Loucy (cell line): ENCODE measurements at regions not wholly inside any gene's neighbourhood (a gene's known extent, or its start where the extent isn't known, plus 50 kb on each side); places are given as distances from the start of the nearest gene placed in this dataset.

ENCODE experiments used
- H2AFZ ChIP-seq: fragments of 200-600 bp; sonication (generic); 2 replicates; pipeline ENCODE4 v1.6.0; 2016; ENCODE audit warnings: antibody characterized with exemption, mild to moderate bottlenecking, low read length, moderate library complexity
- H3F3A ChIP-seq: fragments of 200-600 bp; 2 replicates; pipeline ENCODE4 v1.6.0; 2016; ENCODE audit warnings: antibody characterized with exemption, low read depth, mild to moderate bottlenecking
- H3K27me3 ChIP-seq: fragments of 200-600 bp; sonication (generic); 2 replicates; pipeline ENCODE4 v1.6.1; 2014; ENCODE audit warnings: low read length, mild to moderate bottlenecking; ENCODE audit not compliant: insufficient read depth, poor library complexity, severe bottlenecking
- H3K36me3 ChIP-seq: fragments of 200-600 bp; sonication (generic); 2 replicates; pipeline ENCODE4 v1.6.1; 2016; ENCODE audit warnings: low read length; ENCODE audit not compliant: insufficient read depth
- H3K4me1 ChIP-seq: fragments of 200-600 bp; sonication (generic); 2 replicates; pipeline ENCODE4 v1.5.1; 2014; ENCODE audit warnings: low read length, mild to moderate bottlenecking; ENCODE audit not compliant: insufficient read depth, poor library complexity, severe bottlenecking
- H3K4me2 ChIP-seq: fragments of 200-600 bp; sonication (generic); 2 replicates; pipeline ENCODE4 v1.6.0; 2014; ENCODE audit warnings: antibody characterized with exemption, low read length, low read depth, mild to moderate bottlenecking; ENCODE audit not compliant: poor library complexity, severe bottlenecking
- H3K4me3 ChIP-seq: fragments of 200-600 bp; sonication (generic); 2 replicates; pipeline ENCODE4 v1.5.1; 2014; ENCODE audit warnings: low read length, mild to moderate bottlenecking, mixed read lengths; ENCODE audit not compliant: poor library complexity, severe bottlenecking
- H3K79me2 ChIP-seq: fragments of 200-600 bp; sonication (generic); 2 replicates; pipeline ENCODE4 v1.6.1; 2014; ENCODE audit warnings: low read length; ENCODE audit not compliant: insufficient read depth
- H3K9ac ChIP-seq: fragments of 200-600 bp; sonication (generic); 2 replicates; pipeline ENCODE4 v1.6.0; 2014; ENCODE audit warnings: mild to moderate bottlenecking, low read depth, low read length, moderate library complexity; ENCODE audit not compliant: poor library complexity, severe bottlenecking
- H3K9me2 ChIP-seq: fragments of 200-600 bp; sonication (generic); replicated peaks from 2 replicates; pipeline ENCODE4 v1.6.1; 2016; ENCODE audit warnings: low read depth, low read length, mixed read lengths
- H3K9me3 ChIP-seq: fragments of 200-600 bp; sonication (generic); 2 replicates; pipeline ENCODE4 v1.6.1; 2014; ENCODE audit warnings: mild to moderate bottlenecking, antibody characterized with exemption, low read length, low read depth; ENCODE audit not compliant: insufficient read depth
- H4K20me1 ChIP-seq: fragments of 200-600 bp; sonication (generic); 2 replicates; pipeline ENCODE4 v1.6.0; 2014; ENCODE audit warnings: antibody characterized with exemption, low read length, mild to moderate bottlenecking; ENCODE audit not compliant: insufficient read depth, poor library complexity, severe bottlenecking
- CTCF ChIP-seq: fragments of 200-600 bp; sonication (generic); conservative IDR thresholded peaks from 2 replicates; pipeline ENCODE4 v1.5.1; 2014; ENCODE audit warnings: mild to moderate bottlenecking, antibody characterized with exemption, low read length
- EZH2phosphoT487 ChIP-seq: fragments of 200-600 bp; IDR thresholded peaks from 2 replicates; pipeline ENCODE4 v1.6.1; 2018; ENCODE audit warnings: antibody characterized with exemption, mild to moderate bottlenecking, moderate library complexity, borderline replicate concordance

- no peak overlapping the region for H3K4me3 ChIP-seq
- no peaks in the 10 kb centered on the region for H4K20me1 ChIP-seq
- no peak overlapping the region; the same call in 1 of the 2 replicates for H2AFZ ChIP-seq
- H3K9me3 ChIP-seq, result no peaks in the 10 kb centered on the region
- H3K9me2 ChIP-seq, result no peaks in the 10 kb centered on the region
- H3K79me2 ChIP-seq, result no peaks in the 10 kb centered on the region
- no peaks in the 10 kb centered on the region for H3K36me3 ChIP-seq
- H3F3A ChIP-seq, result no peaks in the 10 kb centered on the region
- H3K4me1 ChIP-seq, result no peaks in the 10 kb centered on the region
- no peak overlapping the region for H3K9ac ChIP-seq
- H3K4me2 ChIP-seq, result no peak overlapping the region
- TF ChIP-seq CTCF, result no peak
- no peak for TF ChIP-seq EZH2phosphoT487
- H3K27me3 ChIP-seq, result no peaks in the 10 kb centered on the region
These were observed 50.8 kb upstream of the SLC6A6 start for GRCh38 chr3:14351617-14352001.

GRCh38 chr3:14352002-14352627 is 50.3 kb upstream of the SLC6A6 start:
- no peaks in the 10 kb centered on the region for H3K36me3 ChIP-seq
- no peaks in the 10 kb centered on the region for H3K9me3 ChIP-seq
- no peak overlapping the region for H3K4me2 ChIP-seq
- H3K9me2 ChIP-seq, result no peaks in the 10 kb centered on the region
- H3K4me1 ChIP-seq, result no peaks in the 10 kb centered on the region
- H3K4me3 ChIP-seq, result no peak overlapping the region
- H2AFZ ChIP-seq, result no peak overlapping the region; the same call in 1 of the 2 replicates
- no peak overlapping the region for H3K9ac ChIP-seq
- H4K20me1 ChIP-seq, result no peaks in the 10 kb centered on the region
- H3K79me2 ChIP-seq, result no peaks in the 10 kb centered on the region
- TF ChIP-seq EZH2phosphoT487 (no peak), CTCF (no peak)
- H3K27me3 ChIP-seq, result no peaks in the 10 kb centered on the region
- H3F3A ChIP-seq, result no peaks in the 10 kb centered on the region
